DND-41 (cell line): ENCODE measurements at regions not wholly inside any gene's neighbourhood (a gene's known extent, or its start where the extent isn't known, plus 50 kb on each side); places are given as distances from the start of the nearest gene placed in this dataset.

Experiments
- ATAC-seq: fragments of 200-7000 bp; cut with Tn5 transposase; 3 replicates; pipeline ENCODE4 v1.9.1; 2021; ENCODE audit warnings: low read depth; ENCODE audit not compliant: insufficient read depth
- DNase-seq: peaks from one replicate; pipeline ENCODE4 v3.0.0-alpha.2; 2020
- H2AFZ ChIP-seq: 2 replicates; pipeline ENCODE4 v1.6.0; 2012; ENCODE audit warnings: low read depth, low read length
- H3K27ac ChIP-seq: 2 replicates; pipeline ENCODE4 v1.5.1; 2012; ENCODE audit warnings: low read length, inconsistent platforms
- H3K27me3 ChIP-seq: fragments of 200-600 bp; sonication (generic); 2 replicates; pipeline ENCODE4 v1.6.0; 2012; ENCODE audit warnings: low read length, mild to moderate bottlenecking, inconsistent platforms; ENCODE audit not compliant: insufficient read depth, poor library complexity
- H3K36me3 ChIP-seq: 2 replicates; pipeline ENCODE4 v1.5.1; 2012; ENCODE audit warnings: low read length, inconsistent platforms; ENCODE audit not compliant: insufficient read depth
- H3K4me1 ChIP-seq: 2 replicates; pipeline ENCODE4 v1.5.1; 2012; ENCODE audit warnings: mild to moderate bottlenecking, low read length; ENCODE audit not compliant: insufficient read depth
- H3K4me2 ChIP-seq: 2 replicates; pipeline ENCODE4 v1.6.0; 2012; ENCODE audit warnings: mild to moderate bottlenecking, moderate library complexity, low read length, inconsistent platforms; ENCODE audit not compliant: insufficient read depth
- H3K4me3 ChIP-seq, 2 experiments: fragments of 200-600 bp in 1 of 2; shearing (Covaris generic) in 1 of 2; 2 replicates each; pipeline ENCODE4 v1.5.1; 2012 to 2016; ENCODE audit warnings: inconsistent platforms in 2 of 2, low read length in 2 of 2, mild to moderate bottlenecking in 2 of 2, low read depth in 1 of 2, moderate library complexity in 1 of 2
- H3K79me2 ChIP-seq: 2 replicates; pipeline ENCODE4 v1.6.0; 2012; ENCODE audit warnings: low read length, inconsistent platforms; ENCODE audit not compliant: insufficient read depth
- H3K9ac ChIP-seq: 2 replicates; pipeline ENCODE4 v1.6.0; 2012; ENCODE audit warnings: low read depth, mild to moderate bottlenecking, inconsistent platforms, low read length, moderate library complexity
- H3K9me3 ChIP-seq: 2 replicates; pipeline ENCODE4 v1.5.1; 2012; ENCODE audit warnings: low read length, moderate library complexity, mild to moderate bottlenecking, inconsistent platforms; ENCODE audit not compliant: insufficient read depth, severe bottlenecking
- H4K20me1 ChIP-seq: 2 replicates; pipeline ENCODE4 v1.6.0; 2012; ENCODE audit warnings: low read length; ENCODE audit not compliant: insufficient read depth
- CTCF ChIP-seq: IDR thresholded peaks from 2 replicates; pipeline ENCODE4 v1.5.1; 2012; ENCODE audit warnings: borderline replicate concordance, low read length, moderate library complexity, mild to moderate bottlenecking; ENCODE audit not compliant: poor library complexity, severe bottlenecking; ENCODE audit errors: extremely low read depth
- EZH2 ChIP-seq: IDR thresholded peaks from 3 replicates; pipeline ENCODE4 v1.6.1; 2012; ENCODE audit warnings: borderline replicate concordance, low read depth, mild to moderate bottlenecking, moderate library complexity, low read length, inconsistent platforms; ENCODE audit not compliant: severe bottlenecking

GRCh38 chr2:18299423-18300212 is 260.8 kb downstream of the RDH14 start:
- Histone ChIP-seq H3K27ac (no peak overlapping the region), H4K20me1 (no peaks in the 10 kb centered on the region), H3K4me1 (no peaks in the 10 kb centered on the region), H3K4me3 (no peak overlapping the region), H3K9ac (no peak overlapping the region), H3K36me3 (no peaks in the 10 kb centered on the region), H2AFZ (no peak overlapping the region), H3K27me3 (no peaks in the 10 kb centered on the region), H3K9me3 (no peaks in the 10 kb centered on the region), H3K4me2 (no peak overlapping the region), H3K79me2 (no peaks in the 10 kb centered on the region)
- DNase-seq, result no peak
- no peak for ATAC-seq
- TF ChIP-seq EZH2 (no peak), CTCF (no peak)

- no peak for DNase-seq
- Histone ChIP-seq H3K9me3 (no peaks in the 10 kb centered on the region), H3K79me2 (no peaks in the 10 kb centered on the region), H2AFZ (no peak overlapping the region), H3K9ac (no peak overlapping the region), H3K27ac (no peak overlapping the region), H3K4me1 (no peaks in the 10 kb centered on the region), H3K4me3 (no peak overlapping the region), H4K20me1 (no peaks in the 10 kb centered on the region), H3K27me3 (no peaks in the 10 kb centered on the region), H3K36me3 (no peaks in the 10 kb centered on the region), H3K4me2 (no peak overlapping the region)
- ATAC-seq, result no peak
- no peak for TF ChIP-seq CTCF
- TF ChIP-seq EZH2, result no peak
Measured at GRCh38 chr2:18297534-18298058, 262.9 kb downstream of the RDH14 start.

- H3K9ac ChIP-seq, result no peak overlapping the region
- ATAC-seq (no peak), DNase-seq (no peak)
- H2AFZ ChIP-seq, result no peak overlapping the region
- TF ChIP-seq CTCF, result no peak
- no peak for TF ChIP-seq EZH2
- H3K27me3 ChIP-seq, result no peaks in the 10 kb centered on the region
- H3K79me2 ChIP-seq, result no peaks in the 10 kb centered on the region
- H3K36me3 ChIP-seq, result no peaks in the 10 kb centered on the region
- H3K4me3 ChIP-seq, result no peak overlapping the region
- no peak overlapping the region for H3K4me2 ChIP-seq
- H4K20me1 ChIP-seq, result no peaks in the 10 kb centered on the region
- H3K27ac ChIP-seq, result no peak overlapping the region
- no peaks in the 10 kb centered on the region for H3K4me1 ChIP-seq
- no peaks in the 10 kb centered on the region for H3K9me3 ChIP-seq
Measured at GRCh38 chr2:18290386-18290785, 270.1 kb downstream of the RDH14 start.
